CD14-positive monocyte (primary cell): ENCODE measurements at regions not wholly inside any gene's neighbourhood (a gene's known extent, or its start where the extent isn't known, plus 50 kb on each side); places are given as distances from the start of the nearest gene placed in this dataset.

Source experiments
- DNase-seq, 3 donors: peaks; one replicate each; pipeline ENCODE4 v3.0.0-alpha.2; 2011 to 2022
- H2AFZ ChIP-seq: 2 replicates; pipeline ENCODE4 v1.6.0; 2012; ENCODE audit warnings: mild to moderate bottlenecking, low read depth, low read length, inconsistent platforms; ENCODE audit not compliant: insufficient read depth, poor library complexity, severe bottlenecking
- H3K27ac ChIP-seq, 2 donors: 1 replicate in 1 of 2; 2 replicates in 1 of 2; pipeline ENCODE4 v1.5.1; 2012 to 2013; ENCODE audit warnings: low read length in 2 of 2, control low read depth in 1 of 2, inconsistent platforms in 1 of 2, low read depth in 1 of 2, mild to moderate bottlenecking in 1 of 2
- H3K27me3 ChIP-seq, 2 donors: one replicate each; pipeline versions ENCODE4 v1.6.0 to v1.6.1; 2011 to 2013; ENCODE audit warnings: low read length in 2 of 2; ENCODE audit not compliant: control insufficient read depth in 2 of 2, insufficient read depth in 2 of 2
- H3K36me3 ChIP-seq, 2 donors: replicated peaks in 1 of 2; 1 replicate in 1 of 2; 2 replicates in 1 of 2; pipeline versions ENCODE4 v1.5.1 to v1.6.1; 2012 to 2013; ENCODE audit warnings: low read length in 2 of 2, control low read depth in 1 of 2, inconsistent platforms in 1 of 2, mild to moderate bottlenecking in 1 of 2; ENCODE audit not compliant: insufficient read depth in 2 of 2, control insufficient read depth in 1 of 2
- H3K4me1 ChIP-seq, 2 donors: 1 replicate in 1 of 2; 2 replicates in 1 of 2; pipeline versions ENCODE4 v1.5.1 to v1.6.1; 2012 to 2013; ENCODE audit warnings: low read length in 2 of 2, control low read depth in 1 of 2, inconsistent platforms in 1 of 2, mild to moderate bottlenecking in 1 of 2, moderate library complexity in 1 of 2; ENCODE audit not compliant: insufficient read depth in 2 of 2, control insufficient read depth in 1 of 2
- H3K4me2 ChIP-seq: replicated peaks from 2 replicates; pipeline ENCODE3; 2012; ENCODE audit warnings: low read length, moderate library complexity, mild to moderate bottlenecking; ENCODE audit not compliant: poor library complexity, severe bottlenecking; ENCODE audit errors: extremely low read depth
- H3K4me3 ChIP-seq, 3 experiments: fragments of 200-600 bp in 1 of 3; sonication (generic) in 1 of 3; replicated peaks in 1 of 3; 1 replicate in 2 of 3; 2 replicates in 1 of 3; pipeline ENCODE4 v1.5.1; 2011 to 2013; ENCODE audit warnings: low read length in 3 of 3, mild to moderate bottlenecking in 3 of 3, control low read depth in 2 of 3, low read depth in 2 of 3, inconsistent platforms in 1 of 3, moderate library complexity in 1 of 3
- H3K79me2 ChIP-seq: 2 replicates; pipeline ENCODE4 v1.6.0; 2012; ENCODE audit warnings: mild to moderate bottlenecking, control low read depth, inconsistent platforms, low read length, moderate library complexity; ENCODE audit not compliant: insufficient read depth
- H3K9ac ChIP-seq: 2 replicates; pipeline ENCODE4 v1.6.0; 2017; ENCODE audit warnings: low read length, mild to moderate bottlenecking; ENCODE audit not compliant: insufficient read depth, poor library complexity, severe bottlenecking
- H3K9me3 ChIP-seq, 2 donors: replicated peaks in 1 of 2; 1 replicate in 1 of 2; 2 replicates in 1 of 2; pipeline versions ENCODE4 v1.5.1 to v1.6.1; 2012 to 2013; ENCODE audit warnings: low read length in 2 of 2, control low read depth in 1 of 2; ENCODE audit not compliant: control insufficient read depth in 1 of 2, insufficient read depth in 1 of 2
- H4K20me1 ChIP-seq: 2 replicates; pipeline ENCODE4 v1.6.0; 2012; ENCODE audit warnings: mild to moderate bottlenecking, low read length, control low read depth, moderate library complexity; ENCODE audit not compliant: insufficient read depth
- H3K27ac Mint-ChIP-seq, 7 donors: one replicate each; pipeline ENCODE4 v1.8.0; 2020; ENCODE audit warnings: mild to moderate bottlenecking in 7 of 7, mixed read lengths in 7 of 7, moderate library complexity in 6 of 7, inconsistent platforms in 2 of 7
- H3K27me3 Mint-ChIP-seq, 3 donors: one replicate each; pipeline ENCODE4 v1.8.0; 2021 to 2022; ENCODE audit warnings: low read depth in 3 of 3, mild to moderate bottlenecking in 3 of 3, mixed read lengths in 3 of 3, moderate library complexity in 3 of 3, inconsistent platforms in 1 of 3
- H3K36me3 Mint-ChIP-seq, 2 donors: one replicate each; pipeline ENCODE4 v1.8.0; 2020; ENCODE audit warnings: mixed read lengths in 2 of 2, inconsistent platforms in 1 of 2, mild to moderate bottlenecking in 1 of 2
- H3K4me1 Mint-ChIP-seq: one replicate; pipeline ENCODE4 v1.8.0; 2020; ENCODE audit warnings: mild to moderate bottlenecking, mixed read lengths
- H3K4me3 Mint-ChIP-seq, 2 donors: one replicate each; pipeline ENCODE4 v1.8.0; 2020; ENCODE audit warnings: mild to moderate bottlenecking in 2 of 2, mixed read lengths in 2 of 2, moderate library complexity in 1 of 2
- H3K9me3 Mint-ChIP-seq, 7 donors: one replicate each; pipeline ENCODE4 v1.8.0; 2020 to 2022; ENCODE audit warnings: mixed read lengths in 7 of 7, mild to moderate bottlenecking in 6 of 7, moderate library complexity in 6 of 7, inconsistent platforms in 2 of 7
- CTCF ChIP-seq: fragments of 200-600 bp; IDR thresholded peaks from one replicate; pipeline ENCODE4 v1.8.0; 2022; ENCODE audit warnings: antibody characterized with exemption, mild to moderate bottlenecking
- WGBS: methylation state at CpG from one replicate; pipeline ENCODE4 v1.1.5; 2013; ENCODE audit warnings: missing lambda C conversion rate; ENCODE audit not compliant: insufficient coverage; 5-methylcytosine and 5-hydroxymethylcytosine counted together
- intact Hi-C, 2 donors: fragments of 100-400 bp; cut with micrococcal nuclease; formaldehyde crosslinking; loops; one replicate each; pipeline versions ENCODE4 v1.15.0 to v1.15.1; 2023

- no peak overlapping the region for H3K4me2 ChIP-seq
- no peak for TF ChIP-seq CTCF
- Mint-ChIP-seq H3K4me3 (no peak overlapping the region), H3K4me1 (no peaks in the 10 kb centered on the region), H3K36me3 (no peaks in the 10 kb centered on the region), H3K27me3 (peaks cover 0 to 5% (median 2%) of the 10 kb centered on the region in 3 donors), H3K9me3 (peaks cover 3 to 11% (median 5%) of the 10 kb centered on the region in 7 donors), H3K27ac (no peak overlapping the region)
- H3K4me3 ChIP-seq, result no peak overlapping the region
- no peak overlapping the region for H3K9ac ChIP-seq
- no CpG with 5 or more reads among the region's 1 CpG for WGBS
- H3K79me2 ChIP-seq, result no peaks in the 10 kb centered on the region
- no peaks in the 10 kb centered on the region for H3K36me3 ChIP-seq
- no peak overlapping the region for H2AFZ ChIP-seq
- intact Hi-C loops, result no loop called here
- no peaks in the 10 kb centered on the region for H4K20me1 ChIP-seq
- H3K4me1 ChIP-seq, result no peaks in the 10 kb centered on the region
- no peak overlapping the region for H3K27ac ChIP-seq
- no peak for DNase-seq
- no peaks in the 10 kb centered on the region for H3K27me3 ChIP-seq
- no peaks in the 10 kb centered on the region for H3K9me3 ChIP-seq
These were observed 129.9 kb upstream of the BANK1 start for GRCh38 chr4:101660607-101661006.

GRCh38 chr4:101655857-101656256 lies 134.7 kb upstream of the BANK1 start:
- no peak overlapping the region for H2AFZ ChIP-seq
- H3K9ac ChIP-seq, result no peak overlapping the region
- Mint-ChIP-seq H3K4me3 (no peak overlapping the region), H3K9me3 (peaks cover 2 to 7% (median 3%) of the 10 kb centered on the region in 7 donors), H3K36me3 (no peaks in the 10 kb centered on the region), H3K27me3 (peaks cover 0 to 2% (median 0%) of the 10 kb centered on the region in 3 donors), H3K4me1 (no peaks in the 10 kb centered on the region), H3K27ac (no peak overlapping the region)
- no peaks in the 10 kb centered on the region for H3K79me2 ChIP-seq
- H3K36me3 ChIP-seq, result no peaks in the 10 kb centered on the region
- H3K4me2 ChIP-seq, result no peak overlapping the region
- no peak overlapping the region for H3K27ac ChIP-seq
- no peaks in the 10 kb centered on the region for H3K9me3 ChIP-seq
- no peak for DNase-seq
- TF ChIP-seq CTCF, result no peak
- H4K20me1 ChIP-seq, result no peaks in the 10 kb centered on the region
- no peaks in the 10 kb centered on the region for H3K4me1 ChIP-seq
- intact Hi-C loops, result no loop called here
- H3K4me3 ChIP-seq, result no peak overlapping the region
- no peaks in the 10 kb centered on the region for H3K27me3 ChIP-seq
- no CpG with 5 or more reads among the region's 1 CpG for WGBS
